Choroid plexus epithelial cell (primary cell): ENCODE measurements at regions not wholly inside any gene's neighbourhood (a gene's known extent, or its start where the extent isn't known, plus 50 kb on each side); places are given as distances from the start of the nearest gene placed in this dataset.

ENCODE experiments used
- DNase-seq: peaks from one replicate; pipeline ENCODE4 v3.0.0-alpha.2; 2010; ENCODE audit warnings: low read depth
- H3K4me3 ChIP-seq: 2 replicates; pipeline ENCODE4 v1.5.1; 2011; ENCODE audit warnings: low read depth, mild to moderate bottlenecking, control low read depth, low read length, moderate library complexity
- CTCF ChIP-seq: conservative IDR thresholded peaks from 2 replicates; pipeline ENCODE4 v1.5.1; 2011; ENCODE audit warnings: low read depth, mild to moderate bottlenecking, control low read depth, inconsistent platforms, low read length, moderate library complexity

- TF ChIP-seq CTCF, result no peak
- peak; percentile 0 for DNase-seq
- H3K4me3 ChIP-seq, result no peak overlapping the region
Observed at GRCh38 chr2:81767187-81767912, 1462.8 kb upstream of the LRRTM1 start.

- DNase-seq, result no peak
- no peak for TF ChIP-seq CTCF
- H3K4me3 ChIP-seq, result no peak overlapping the region
Observed at GRCh38 chr2:81747481-81748070, 1443.0 kb upstream of the LRRTM1 start.

GRCh38 chr2:81739966-81740365 is 1435.4 kb upstream of the LRRTM1 start:
- DNase-seq, result no peak
- no peak for TF ChIP-seq CTCF
- H3K4me3 ChIP-seq, result no peak overlapping the region

- no peak overlapping the region for H3K4me3 ChIP-seq
- TF ChIP-seq CTCF, result no peak
- DNase-seq, result no peak
Observed at GRCh38 chr2:81734981-81735380, 1430.4 kb upstream of the LRRTM1 start.

- DNase-seq, result no peak
- H3K4me3 ChIP-seq, result no peak overlapping the region
- no peak for TF ChIP-seq CTCF
Observed at GRCh38 chr2:81714817-81715216, 1410.3 kb upstream of the LRRTM1 start.

GRCh38 chr2:81706856-81707255 is 1402.3 kb upstream of the LRRTM1 start:
- DNase-seq, result no peak
- no peak for TF ChIP-seq CTCF
- H3K4me3 ChIP-seq, result no peak overlapping the region

GRCh38 chr2:81703831-81704230 is 1399.3 kb upstream of the LRRTM1 start:
- no peak for DNase-seq
- no peak for TF ChIP-seq CTCF

More at GRCh38 chr2:81703831-81704230, 1399.3 kb upstream of the LRRTM1 start:
- no peak overlapping the region for H3K4me3 ChIP-seq
